HG03196 (cell line): ENCODE measurements at regions not wholly inside any gene's neighbourhood (a gene's known extent, or its start where the extent isn't known, plus 50 kb on each side); places are given as distances from the start of the nearest gene placed in this dataset.
"Not testable (repeated sequence)": the region's sequence is repeated elsewhere in the genome, so short reads cannot be mapped to it uniquely, and the experiment has no call there.

Experiments used
- ATAC-seq: cut with Tn5 transposase; IDR thresholded peaks from one replicate; pipeline ENCODE4 v1.9.1; 2021; ENCODE audit not compliant: unreplicated experiment

DNA sequence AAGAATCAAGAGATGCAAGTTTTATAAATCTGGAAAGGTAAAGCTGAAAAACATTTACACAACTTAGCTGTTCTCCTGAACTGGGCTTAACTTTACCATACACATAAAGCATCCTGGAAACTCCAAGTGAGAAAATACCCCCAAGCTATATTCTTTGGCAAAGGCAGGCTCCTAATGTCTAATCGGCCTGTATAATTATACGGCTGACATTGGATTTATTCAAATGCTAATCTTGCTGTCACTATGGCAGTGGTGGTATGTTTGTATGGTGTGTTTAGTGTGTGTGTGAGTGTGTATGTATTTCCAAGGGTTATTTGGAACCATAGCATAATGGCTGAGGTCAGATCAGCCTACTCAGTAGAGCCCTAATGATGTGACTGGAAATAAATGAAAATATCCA is 1031.8 kb upstream of the ZEB2 start:
- no peak for ATAC-seq

DNA sequence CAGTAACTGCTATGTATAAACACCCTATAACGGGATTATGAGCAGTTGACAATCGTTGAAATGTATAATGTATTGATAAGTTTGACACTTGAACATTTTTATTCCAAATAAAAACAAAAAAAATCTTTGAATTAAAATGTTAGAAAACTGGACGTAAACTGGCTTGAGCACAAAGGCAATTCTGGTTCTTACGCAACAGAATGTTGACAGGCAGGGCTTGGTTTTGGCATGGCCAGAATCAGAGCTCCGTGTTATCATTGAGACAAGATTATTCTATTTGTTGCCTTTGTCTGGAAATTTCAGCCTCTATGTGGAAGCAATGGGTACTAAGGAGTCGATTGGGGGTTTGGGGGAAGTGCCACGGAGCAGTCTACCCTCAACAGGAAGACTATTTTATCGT is 1028.6 kb upstream of the ZEB2 start:
- ATAC-seq: no peak

DNA sequence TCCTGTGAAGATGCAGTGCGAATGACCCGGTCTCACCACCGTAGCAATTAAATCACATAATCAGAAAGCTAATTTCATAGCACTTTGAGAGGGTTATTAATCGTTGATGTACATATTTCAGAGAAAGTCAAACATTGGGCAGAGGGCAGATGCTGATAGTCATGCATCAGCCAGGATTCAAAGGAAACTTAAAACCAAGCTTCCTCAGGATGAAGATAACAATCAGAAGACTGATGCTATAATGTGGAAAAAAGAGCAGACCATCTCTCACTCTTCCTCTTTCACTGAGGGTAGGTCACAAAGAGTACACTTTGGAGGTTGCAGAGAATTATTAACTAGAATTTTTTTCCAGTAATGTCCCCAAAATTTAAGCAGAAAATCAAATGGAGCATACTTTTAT is 1027.7 kb upstream of the ZEB2 start:
- ATAC-seq: no peak

DNA sequence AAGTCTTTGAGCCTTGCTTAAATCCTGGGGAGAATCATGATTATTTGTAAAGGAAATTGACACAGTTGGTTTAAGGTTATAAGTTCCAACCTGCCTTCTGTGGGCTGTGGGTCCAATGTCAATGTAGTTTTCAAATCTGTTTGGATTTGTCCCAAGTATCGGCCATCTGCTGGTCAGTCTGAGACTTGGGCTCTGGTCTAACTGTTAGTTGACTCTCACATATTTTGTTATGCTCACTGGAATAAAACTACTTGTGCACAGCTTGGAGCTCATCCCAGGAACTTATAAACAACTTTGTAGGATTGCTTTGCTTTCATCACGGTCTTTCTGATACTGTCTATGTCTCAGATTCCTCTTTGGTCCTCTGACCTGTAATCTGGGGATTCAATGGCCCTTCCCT is 1026.2 kb upstream of the ZEB2 start:
- no peak for ATAC-seq

DNA sequence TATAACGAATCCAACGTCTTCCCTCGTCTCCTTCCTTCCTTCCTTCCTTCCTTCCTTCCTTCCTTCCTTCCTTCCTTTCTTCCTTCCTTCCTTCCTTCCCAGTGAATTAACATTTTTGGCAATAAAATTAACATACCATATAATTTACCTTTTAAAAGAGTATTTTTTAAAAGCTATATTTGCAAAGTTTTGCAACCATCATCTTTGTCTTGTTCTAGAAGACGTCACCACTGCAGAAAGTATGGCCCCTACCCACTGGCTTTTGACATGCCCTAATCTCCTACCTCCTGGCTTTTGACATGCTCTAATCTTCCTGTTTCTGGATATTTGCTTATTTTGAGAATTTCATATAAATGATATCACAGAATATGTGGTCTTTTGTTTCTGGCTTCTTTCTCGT is 1023.9 kb upstream of the ZEB2 start:
- no peak for ATAC-seq

DNA sequence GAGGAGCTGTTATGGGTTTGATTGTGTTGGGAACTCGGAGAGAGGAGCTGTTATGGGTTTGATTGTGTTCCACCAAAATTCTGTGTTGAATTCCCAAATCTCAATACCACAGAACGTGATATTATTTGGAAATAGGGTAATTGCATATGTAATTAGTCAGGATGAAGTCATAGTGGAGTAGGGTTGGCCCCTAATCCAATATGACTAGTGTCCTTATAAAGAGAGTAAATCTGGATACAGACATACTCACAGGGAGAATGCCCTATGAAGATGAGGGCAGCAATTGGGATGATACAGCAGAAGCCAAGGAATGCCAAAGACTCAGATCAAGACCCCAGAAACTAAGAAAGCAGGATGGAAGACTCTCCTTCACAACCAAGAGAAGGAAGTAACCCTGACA is 1023.2 kb upstream of the ZEB2 start:
- ATAC-seq: no peak

DNA sequence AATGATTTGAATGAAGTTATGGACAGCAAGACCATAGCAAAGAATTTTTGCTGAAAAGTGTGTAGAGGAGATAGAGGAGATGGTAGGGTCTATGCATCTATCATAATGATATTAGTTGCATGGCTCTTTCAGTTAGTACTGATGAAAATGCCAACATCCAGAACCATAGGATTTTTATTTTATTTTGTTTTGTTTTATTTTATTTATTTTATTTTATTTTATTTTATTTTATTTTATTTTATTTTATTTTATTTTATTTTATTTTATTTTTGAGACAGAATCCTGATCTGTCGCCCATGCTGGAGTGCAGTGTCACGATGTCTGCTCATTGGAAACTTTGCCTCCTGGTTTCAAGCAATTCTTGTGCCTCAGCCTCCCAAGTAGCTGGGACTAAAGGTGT is 1021.1 kb upstream of the ZEB2 start:
- no peak for ATAC-seq

DNA sequence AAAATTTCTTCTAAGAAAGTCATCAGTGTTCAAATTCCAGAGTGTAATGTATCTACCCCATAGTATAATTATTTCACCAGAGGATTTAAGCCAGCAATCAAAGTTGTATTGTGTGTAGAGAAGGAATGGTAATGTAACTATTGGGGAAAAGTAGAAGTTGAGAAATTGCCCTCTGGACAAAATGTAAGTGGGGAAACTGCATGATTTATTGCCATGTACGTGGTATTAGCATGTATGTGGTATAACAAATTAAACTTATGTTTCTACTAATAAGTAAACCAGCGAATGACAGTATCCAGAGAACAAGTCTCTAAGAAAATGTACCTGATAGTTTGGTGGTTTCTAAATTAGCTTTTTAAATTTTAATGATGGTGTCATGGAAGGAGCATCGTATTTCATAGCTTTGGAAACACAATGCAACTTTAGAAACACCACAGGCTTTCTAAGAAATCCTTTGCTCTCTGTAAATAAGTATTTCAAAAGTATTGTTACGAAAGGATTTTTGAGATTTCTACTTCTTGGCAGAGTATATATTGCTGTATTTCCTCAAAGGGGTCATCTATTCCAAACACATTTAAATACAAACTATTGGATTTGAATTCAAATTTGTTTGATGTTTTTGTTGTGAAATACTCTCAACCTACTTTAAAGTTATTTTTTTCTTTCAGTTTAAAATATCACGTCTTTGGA is 1018.9 kb upstream of the ZEB2 start:
- ATAC-seq: no peak

DNA sequence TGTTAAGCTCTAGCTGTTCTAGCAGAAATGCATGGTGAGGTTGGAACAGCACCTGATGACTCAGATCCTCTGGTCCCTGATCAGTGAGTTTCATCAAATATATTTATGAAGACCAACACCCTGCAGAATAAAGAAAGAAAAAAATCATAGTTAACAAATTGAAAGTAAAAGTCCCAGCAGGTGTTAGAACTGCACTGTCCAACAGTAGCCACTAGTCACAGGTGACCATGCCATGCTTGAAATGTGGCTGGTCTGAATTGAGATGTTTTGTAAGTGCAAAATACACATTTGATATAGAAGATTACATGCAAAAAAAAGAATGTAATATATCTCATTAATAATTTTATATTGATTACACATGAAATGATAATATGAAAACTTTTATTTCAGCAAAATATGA is 1010.7 kb upstream of the ZEB2 start:
- ATAC-seq: no peak

DNA sequence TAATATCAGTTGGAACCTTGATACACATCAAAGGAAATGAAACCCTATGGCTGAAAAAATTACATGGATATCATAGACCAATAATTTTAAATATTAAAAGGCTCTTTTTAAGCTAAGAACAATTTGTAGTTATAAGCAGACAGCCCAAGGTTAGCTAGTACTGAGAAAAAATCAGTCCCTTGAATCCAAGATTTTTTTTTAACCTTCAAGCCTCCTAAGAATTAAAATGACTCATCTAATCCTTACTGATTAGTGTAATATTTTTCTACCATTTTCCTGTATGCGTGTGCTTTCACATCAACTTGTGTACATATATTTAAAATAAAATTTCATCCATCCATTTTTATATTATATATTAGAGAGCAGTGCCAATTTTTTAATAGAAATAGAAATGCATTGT is 1004.9 kb upstream of the ZEB2 start:
- ATAC-seq: no peak

DNA sequence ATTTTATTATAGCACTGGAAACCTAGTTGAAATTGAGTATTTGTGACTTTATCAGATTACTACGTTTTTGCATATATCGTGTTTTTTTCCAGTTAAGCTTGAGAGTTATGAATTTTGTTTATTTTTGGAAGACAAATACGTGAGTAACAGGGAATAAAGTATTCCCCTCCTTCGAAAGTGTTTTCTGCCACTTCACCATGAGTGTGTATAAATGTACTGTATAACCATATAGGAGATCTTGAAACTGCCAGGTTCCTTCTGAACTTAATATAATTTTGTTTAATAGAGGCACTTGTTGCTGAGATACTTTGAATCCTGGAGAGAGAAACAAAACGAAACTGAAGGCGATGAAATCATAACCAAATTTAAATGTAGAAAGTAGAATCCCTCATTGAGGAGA is 1004.4 kb upstream of the ZEB2 start:
- no peak for ATAC-seq

DNA sequence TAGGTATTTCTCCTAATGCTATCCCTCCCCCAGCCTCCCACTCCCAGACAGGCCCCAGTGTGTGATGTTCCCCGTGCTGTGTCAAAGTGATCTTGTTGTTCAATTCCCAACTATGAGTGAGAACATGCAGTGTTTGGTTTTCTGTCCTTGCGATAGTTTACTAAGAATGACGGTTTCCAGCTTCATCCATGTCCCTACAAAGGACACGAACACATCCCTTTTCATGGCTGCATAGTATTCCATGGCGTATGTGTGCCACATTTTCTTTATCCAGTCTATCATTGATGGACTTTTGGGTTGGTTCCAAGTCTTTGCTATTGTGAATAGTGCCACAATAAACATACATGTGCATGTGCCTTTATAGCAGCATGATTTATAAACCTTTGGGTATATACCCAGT is 999.3 kb upstream of the ZEB2 start:
- not testable (repeated sequence) for ATAC-seq

DNA sequence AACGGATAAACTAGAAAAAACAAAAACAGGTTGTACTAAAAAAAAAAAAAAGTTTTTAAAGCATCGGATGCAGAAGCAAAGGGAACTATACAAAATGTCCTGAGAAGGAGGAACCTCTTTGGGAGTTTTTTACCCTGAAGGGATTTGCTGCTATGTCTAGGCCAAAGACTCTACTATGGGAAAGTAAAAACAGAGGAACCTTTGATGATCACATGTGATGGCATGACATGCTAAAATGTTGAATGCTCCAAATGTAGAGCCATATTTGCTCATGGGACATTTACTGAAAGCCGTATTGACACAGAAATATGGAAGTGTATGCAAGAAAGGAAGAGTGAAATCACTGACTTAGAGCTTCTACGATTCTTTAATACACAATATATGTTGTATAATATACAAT is 992.0 kb upstream of the ZEB2 start:
- no peak for ATAC-seq

DNA sequence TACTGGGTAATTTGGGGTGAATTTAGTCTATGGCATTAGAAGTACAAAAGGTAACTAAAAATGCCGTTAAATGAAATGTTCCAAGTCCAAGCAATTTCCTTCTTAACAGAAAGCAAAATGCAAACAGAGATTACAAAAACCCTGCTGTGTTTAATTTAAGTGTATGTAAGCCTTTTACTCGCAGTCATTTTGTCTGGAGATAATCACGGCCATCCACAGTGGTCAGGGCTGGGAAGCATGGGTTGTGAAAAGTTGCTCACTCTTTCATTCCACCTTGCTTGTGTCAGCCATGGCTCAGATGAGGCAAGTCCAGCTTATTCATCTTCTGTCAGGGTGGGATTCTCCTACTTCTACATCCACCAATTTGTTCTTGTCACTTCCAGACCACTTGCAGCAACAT is 983.6 kb upstream of the ZEB2 start:
- ATAC-seq: no peak

DNA sequence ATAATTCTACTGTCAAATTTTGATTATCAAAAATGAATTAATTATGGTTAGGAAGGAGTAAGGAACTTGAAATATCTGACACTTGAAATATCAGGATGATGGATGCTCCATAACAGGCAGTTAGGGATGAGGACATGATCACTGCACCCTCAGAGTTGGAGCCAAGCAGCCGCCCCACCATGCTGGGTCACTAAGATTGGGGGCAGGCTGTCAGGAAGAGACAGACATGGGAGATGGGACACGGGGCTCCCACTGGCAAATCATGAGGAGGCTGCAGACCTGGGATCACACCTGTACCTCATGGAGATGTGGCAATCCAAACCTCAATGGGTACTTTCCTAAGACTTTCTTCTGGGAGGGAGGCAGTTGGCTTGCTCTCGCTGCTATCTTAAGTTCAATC is 982.0 kb upstream of the ZEB2 start:
- no peak for ATAC-seq

DNA sequence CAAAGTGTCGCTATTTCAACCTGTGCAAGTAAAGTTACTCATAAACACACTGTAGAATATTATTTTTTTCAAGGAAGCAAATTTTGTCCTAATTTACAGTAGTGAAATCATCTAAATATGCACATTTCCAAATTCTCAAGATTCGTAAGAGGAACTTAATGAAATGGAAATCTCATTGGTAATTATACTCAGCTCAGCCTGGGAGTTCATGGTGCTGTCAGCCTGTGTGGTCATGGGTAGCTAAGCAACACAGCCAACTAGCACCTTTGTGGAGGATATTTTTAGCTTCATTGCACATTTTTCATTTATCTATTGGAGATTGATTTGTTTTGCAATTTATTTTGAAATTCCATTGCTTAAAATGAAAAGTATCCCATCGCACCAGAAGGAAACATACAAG is 975.7 kb upstream of the ZEB2 start:
- ATAC-seq: no peak

DNA sequence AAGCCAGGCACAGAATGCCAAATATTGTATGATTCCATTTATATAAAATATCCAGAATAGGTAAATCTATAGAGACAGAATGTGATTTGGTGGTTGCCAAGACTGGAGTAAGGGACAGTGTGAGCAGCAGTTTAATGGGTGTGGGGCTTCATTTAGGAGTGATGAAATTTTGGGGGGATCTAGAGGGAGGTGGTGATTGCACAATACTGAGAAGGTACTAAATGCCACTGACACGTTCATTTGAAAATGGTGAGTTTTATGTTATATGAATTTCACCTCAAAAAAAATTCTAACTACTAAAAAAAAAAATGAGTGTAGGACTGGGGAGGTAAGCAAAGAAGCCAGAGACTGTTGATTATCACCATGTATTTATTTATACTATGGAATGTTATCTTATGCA is 974.5 kb upstream of the ZEB2 start:
- ATAC-seq: no peak

DNA sequence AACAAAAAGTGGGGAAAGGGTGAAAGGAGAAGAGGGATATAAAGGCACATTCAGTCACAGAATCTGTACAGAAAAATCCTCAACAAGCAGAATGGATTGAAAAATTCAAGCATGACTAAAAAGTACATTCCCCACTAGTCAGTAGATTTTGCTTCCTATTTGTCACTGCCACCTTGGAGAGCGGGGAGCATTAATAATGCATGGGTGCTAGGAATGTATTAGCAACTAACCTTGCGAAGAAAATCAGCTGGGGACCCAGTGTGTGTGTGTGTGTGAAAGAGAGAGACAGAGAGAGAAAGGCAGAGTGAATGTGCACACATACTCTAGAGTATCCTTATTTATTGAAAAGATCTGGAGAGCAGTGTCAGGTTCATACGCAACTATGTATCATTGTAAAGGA is 968.7 kb upstream of the ZEB2 start:
- no peak for ATAC-seq

DNA sequence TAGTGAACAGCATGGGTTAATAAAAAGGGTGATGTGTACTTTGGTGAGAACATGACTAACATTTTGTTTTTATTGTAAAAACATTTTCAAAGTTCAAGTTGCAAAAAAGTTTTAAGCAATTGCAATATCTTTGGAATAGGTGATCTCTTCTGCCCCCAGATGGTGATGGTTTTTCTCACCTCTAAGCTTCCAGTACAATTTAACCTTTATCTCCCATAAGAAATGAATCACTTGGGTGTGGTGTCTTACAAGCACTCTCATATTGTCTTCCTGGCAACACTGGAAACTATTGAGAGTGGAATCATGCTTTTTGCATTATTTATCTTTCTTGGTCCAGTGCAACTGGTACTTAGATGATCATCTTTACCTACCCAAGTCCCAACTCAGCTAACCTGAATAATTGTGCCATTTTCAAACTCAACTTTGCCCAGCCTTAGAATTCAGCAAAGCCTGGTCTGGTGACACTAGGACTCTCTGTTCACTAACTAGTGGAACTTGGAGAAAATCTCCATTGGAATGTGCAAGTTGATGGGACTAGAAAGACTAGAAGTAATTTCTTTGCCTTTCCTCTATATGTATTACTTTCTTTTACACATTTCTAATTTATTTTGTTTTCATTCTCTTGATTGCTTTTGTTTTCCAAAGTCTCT is 964.7 kb upstream of the ZEB2 start:
- ATAC-seq: no peak

DNA sequence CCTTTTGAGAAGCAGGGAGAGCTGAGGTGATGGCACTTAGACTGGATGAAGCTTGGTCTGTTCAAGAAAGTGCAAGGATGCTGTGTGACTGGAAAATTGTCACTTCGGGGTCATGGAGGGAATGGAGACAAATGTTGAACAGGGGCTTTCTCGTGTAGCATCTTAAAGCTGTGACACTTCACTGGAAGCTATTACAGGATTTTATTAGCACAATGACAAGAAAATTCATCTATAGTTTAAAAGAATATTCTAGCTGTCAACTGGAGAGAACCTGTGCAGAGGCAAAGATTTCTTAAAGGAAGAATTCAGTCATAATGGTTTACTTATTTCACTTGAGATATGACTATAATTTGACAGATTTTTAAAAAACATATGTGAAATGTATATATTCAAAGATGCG is 963.9 kb upstream of the ZEB2 start:
- ATAC-seq: no peak

DNA sequence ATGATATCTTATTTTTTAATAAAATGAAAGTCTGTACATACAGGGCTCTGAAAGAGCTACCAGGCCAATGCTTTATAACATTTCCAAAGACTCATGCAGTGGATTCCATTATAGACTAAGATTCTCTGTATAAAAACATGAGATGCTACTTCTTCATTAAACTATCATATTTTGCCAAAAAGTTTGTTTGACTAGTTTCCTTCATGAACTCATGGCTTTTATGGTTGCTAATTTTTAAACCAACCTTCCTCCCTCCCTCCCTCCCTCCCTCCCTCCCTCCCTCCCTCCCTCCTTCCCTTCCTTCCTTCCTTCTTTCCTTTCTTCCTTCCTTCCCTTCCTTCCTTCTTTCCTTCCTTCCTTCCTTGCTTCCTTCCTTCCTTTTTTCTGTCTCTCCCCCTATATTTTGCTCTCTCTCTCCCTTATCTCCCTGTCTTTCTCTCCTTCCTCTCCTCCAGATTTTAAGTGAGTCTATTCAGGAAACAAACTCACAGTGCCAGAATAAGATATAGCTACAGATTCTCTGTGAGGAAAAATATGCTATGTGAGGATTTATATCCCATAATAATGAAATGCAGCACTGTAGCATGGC is 961.5 kb upstream of the ZEB2 start:
- no peak for ATAC-seq

DNA sequence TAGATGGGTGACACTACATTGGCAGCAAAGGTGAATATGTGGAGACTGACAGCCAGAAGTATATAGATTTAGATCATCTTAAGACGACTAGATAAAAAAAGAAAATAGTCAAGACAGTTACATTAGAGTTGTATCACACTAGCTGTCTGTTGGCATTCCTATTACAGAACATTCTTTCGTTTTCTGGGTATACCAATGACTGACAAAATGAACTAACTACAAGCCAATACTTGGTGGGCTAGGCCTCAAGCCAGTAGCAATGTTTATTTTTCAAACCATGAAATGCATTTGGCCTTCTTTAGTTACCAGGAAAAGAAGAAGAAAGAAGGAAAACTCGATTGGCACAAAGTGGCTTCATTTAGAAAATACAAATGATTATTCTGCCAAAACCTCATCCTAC is 944.9 kb upstream of the ZEB2 start:
- no peak for ATAC-seq

DNA sequence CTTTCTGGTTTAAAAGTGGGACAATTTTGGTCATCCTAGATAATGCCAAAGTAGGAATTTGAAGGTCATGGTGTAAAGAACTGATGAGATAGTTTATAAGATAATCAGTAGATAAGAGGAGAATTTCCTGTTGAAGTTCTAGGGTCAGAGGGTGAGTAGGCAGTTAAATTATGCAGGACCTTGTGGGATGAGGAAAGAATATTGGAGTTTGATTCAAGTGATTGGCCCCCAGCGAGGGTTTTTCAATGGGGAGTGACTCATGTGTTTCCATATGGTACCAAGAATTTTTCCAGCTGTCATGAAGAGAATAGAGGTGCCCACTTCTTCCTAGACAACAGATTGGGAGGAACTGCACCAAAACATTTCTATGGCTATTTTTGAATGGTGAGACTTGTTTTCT is 940.2 kb upstream of the ZEB2 start:
- no peak for ATAC-seq
